ENCODE measurements at regions not wholly inside any gene's neighbourhood (a gene's known extent, or its start where the extent isn't known, plus 50 kb on each side); places are given as distances from the start of the nearest gene placed in this dataset.

GRCh38 chr2:12452185-12452584 is 264.6 kb upstream of the TRIB2 start:
- Mint-ChIP-seq H3K27ac (ENCODE audit: unreplicated experiment) (peak overlapping the region; percentile 87), H3K4me1 (ENCODE audit: low read depth) (peaks cover 32% of the 10 kb centered on the region), H3K36me3 (ENCODE audit: low read depth) (peaks cover 1% of the 10 kb centered on the region), H3K4me3 (ENCODE audit: unreplicated experiment) (peak overlapping the region; percentile 7), H3K9me3 (ENCODE audit: low read depth) (no peaks in the 10 kb centered on the region), H3K27me3 (ENCODE audit: low read depth) (no peaks in the 10 kb centered on the region)
- no peak for TF ChIP-seq CTCF (IDR thresholded peaks at IDR 0.05)
- DNase-seq (ENCODE audit: low spot score), result no peak

- Mint-ChIP-seq H3K9me3 (ENCODE audit: low read depth) (no peaks in the 10 kb centered on the region), H3K36me3 (ENCODE audit: low read depth) (peaks cover 1% of the 10 kb centered on the region), H3K4me3 (ENCODE audit: unreplicated experiment) (no peak overlapping the region), H3K27me3 (ENCODE audit: low read depth) (no peaks in the 10 kb centered on the region), H3K27ac (ENCODE audit: unreplicated experiment) (no peak overlapping the region), H3K4me1 (ENCODE audit: low read depth) (peaks cover 41% of the 10 kb centered on the region)
- no peak for TF ChIP-seq CTCF (IDR thresholded peaks at IDR 0.05)
- no peak for DNase-seq (ENCODE audit: low spot score)
These were observed 263.0 kb upstream of the TRIB2 start for GRCh38 chr2:12453731-12454130.

GRCh38 chr2:12455661-12456060 is 261.1 kb upstream of the TRIB2 start:
- H3K27ac Mint-ChIP-seq (ENCODE audit: unreplicated experiment), result peak overlapping the region; percentile 60
- H3K4me1 Mint-ChIP-seq (ENCODE audit: low read depth), result peaks cover 41% of the 10 kb centered on the region
- no peaks in the 10 kb centered on the region for H3K27me3 Mint-ChIP-seq (ENCODE audit: low read depth)
- H3K9me3 Mint-ChIP-seq (ENCODE audit: low read depth), result no peaks in the 10 kb centered on the region
- TF ChIP-seq CTCF (IDR thresholded peaks at IDR 0.05), result no peak
- no peak overlapping the region for H3K4me3 Mint-ChIP-seq (ENCODE audit: unreplicated experiment)
- DNase-seq (ENCODE audit: low spot score), result no peak
- H3K36me3 Mint-ChIP-seq (ENCODE audit: low read depth), result no peaks in the 10 kb centered on the region

- Mint-ChIP-seq H3K4me1 (ENCODE audit: low read depth) (peaks cover 39% of the 10 kb centered on the region), H3K9me3 (ENCODE audit: low read depth) (peaks cover 6% of the 10 kb centered on the region), H3K27ac (ENCODE audit: unreplicated experiment) (peak overlapping the region; percentile 89), H3K27me3 (ENCODE audit: low read depth) (no peaks in the 10 kb centered on the region), H3K4me3 (ENCODE audit: unreplicated experiment) (peak overlapping the region; percentile 22), H3K36me3 (ENCODE audit: low read depth) (no peaks in the 10 kb centered on the region)
- TF ChIP-seq CTCF (IDR thresholded peaks at IDR 0.05), result no peak
- DNase-seq (ENCODE audit: low spot score), result no peak
These were observed 260.2 kb upstream of the TRIB2 start for GRCh38 chr2:12456293-12457106.

GRCh38 chr2:12457831-12458230 is 258.9 kb upstream of the TRIB2 start:
- Mint-ChIP-seq H3K36me3 (ENCODE audit: low read depth) (no peaks in the 10 kb centered on the region), H3K27me3 (ENCODE audit: low read depth) (no peaks in the 10 kb centered on the region), H3K4me3 (ENCODE audit: unreplicated experiment) (no peak overlapping the region), H3K9me3 (ENCODE audit: low read depth) (peaks cover 8% of the 10 kb centered on the region), H3K4me1 (ENCODE audit: low read depth) (peaks cover 25% of the 10 kb centered on the region), H3K27ac (ENCODE audit: unreplicated experiment) (peak overlapping the region; percentile 42)
- no peak for TF ChIP-seq CTCF (IDR thresholded peaks at IDR 0.05)
- DNase-seq (ENCODE audit: low spot score), result no peak

Data from chondrocyte (in vitro differentiated cells).